OCI-LY1 (cell line): ENCODE measurements at regions not wholly inside any gene's neighbourhood (a gene's known extent, or its start where the extent isn't known, plus 50 kb on each side); places are given as distances from the start of the nearest gene placed in this dataset.

Experiments used
- EZH2 ChIP-seq: fragments of 200-600 bp; sonication (generic), shearing (Covaris generic); IDR thresholded peaks from 2 replicates; pipeline ENCODE4 v1.8.0; 2017; ENCODE audit warnings: borderline replicate concordance, mixed run types, mild to moderate bottlenecking, antibody characterized with exemption, low read length, moderate library complexity, mixed read lengths
- TF ChIP-seq, protein P1 (sequence below): fragments of 200-600 bp; sonication (generic), shearing (Covaris generic); IDR thresholded peaks from 2 replicates; pipeline ENCODE4 v1.5.1; 2017; ENCODE audit warnings: mild to moderate bottlenecking, antibody characterized with exemption, low read length, moderate library complexity, mixed read lengths

DNA sequence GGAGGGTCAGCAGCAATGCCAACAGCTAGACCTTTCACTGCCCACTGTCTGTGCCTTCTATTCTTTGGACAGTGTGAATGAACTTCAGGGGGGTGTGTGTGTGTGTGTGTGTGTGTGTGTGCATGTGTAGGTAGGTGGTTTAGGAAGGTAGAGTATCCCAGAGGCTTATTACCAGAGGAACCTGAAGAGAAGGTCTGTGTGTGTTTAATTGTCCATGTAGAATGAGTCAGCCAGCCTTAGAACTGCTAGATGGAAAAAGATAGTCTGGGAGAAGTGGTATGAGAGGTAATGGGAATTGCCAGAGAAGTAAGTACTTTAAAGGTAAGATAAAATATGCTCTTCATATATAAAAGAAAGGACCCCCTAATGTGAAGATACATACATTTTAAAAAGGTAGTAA lies 522.2 kb downstream of the PIK3C3 start:
- TF ChIP-seq, protein P1, sequence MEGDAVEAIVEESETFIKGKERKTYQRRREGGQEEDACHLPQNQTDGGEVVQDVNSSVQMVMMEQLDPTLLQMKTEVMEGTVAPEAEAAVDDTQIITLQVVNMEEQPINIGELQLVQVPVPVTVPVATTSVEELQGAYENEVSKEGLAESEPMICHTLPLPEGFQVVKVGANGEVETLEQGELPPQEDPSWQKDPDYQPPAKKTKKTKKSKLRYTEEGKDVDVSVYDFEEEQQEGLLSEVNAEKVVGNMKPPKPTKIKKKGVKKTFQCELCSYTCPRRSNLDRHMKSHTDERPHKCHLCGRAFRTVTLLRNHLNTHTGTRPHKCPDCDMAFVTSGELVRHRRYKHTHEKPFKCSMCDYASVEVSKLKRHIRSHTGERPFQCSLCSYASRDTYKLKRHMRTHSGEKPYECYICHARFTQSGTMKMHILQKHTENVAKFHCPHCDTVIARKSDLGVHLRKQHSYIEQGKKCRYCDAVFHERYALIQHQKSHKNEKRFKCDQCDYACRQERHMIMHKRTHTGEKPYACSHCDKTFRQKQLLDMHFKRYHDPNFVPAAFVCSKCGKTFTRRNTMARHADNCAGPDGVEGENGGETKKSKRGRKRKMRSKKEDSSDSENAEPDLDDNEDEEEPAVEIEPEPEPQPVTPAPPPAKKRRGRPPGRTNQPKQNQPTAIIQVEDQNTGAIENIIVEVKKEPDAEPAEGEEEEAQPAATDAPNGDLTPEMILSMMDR: no peak
- no peak for TF ChIP-seq EZH2
